BJ (cell line): ENCODE measurements at regions not wholly inside any gene's neighbourhood (a gene's known extent, or its start where the extent isn't known, plus 50 kb on each side); places are given as distances from the start of the nearest gene placed in this dataset.

Experiments
- CTCF ChIA-PET: fragments of 350-600 bp; formaldehyde crosslinking; extraction: SDS; loops from one replicate; lab custom pipeline; 2021; ENCODE audit warnings: antibody characterized with exemption, inconsistent platforms; lab: Yijun Ruan, JAX
- POLR2A ChIA-PET: fragments of 300-600 bp; sonication (Branson Sonifier 250); formaldehyde crosslinking; extraction: SDS; loops from one replicate; lab custom pipeline; 2021; ENCODE audit warnings: antibody characterized with exemption; lab: Charles Lee
- DNase-seq: peaks from one replicate; pipeline ENCODE4 v3.0.0-alpha.2; 2011; ENCODE audit warnings: low read depth
- H3K27me3 ChIP-seq: 2 replicates; pipeline ENCODE4 v1.6.0; 2011; ENCODE audit warnings: low read length; ENCODE audit not compliant: control insufficient read depth, insufficient read depth
- H3K36me3 ChIP-seq: 2 replicates; pipeline ENCODE4 v1.5.1; 2011; ENCODE audit warnings: low read length; ENCODE audit not compliant: control insufficient read depth, insufficient read depth
- H3K4me3 ChIP-seq: 2 replicates; pipeline ENCODE4 v1.5.1; 2011; ENCODE audit warnings: low read depth, mild to moderate bottlenecking, control low read depth, low read length
- CTCF ChIP-seq: IDR thresholded peaks from 2 replicates; pipeline ENCODE4 v1.5.1; 2011; ENCODE audit warnings: low read depth, mild to moderate bottlenecking, control low read depth, inconsistent platforms, low read length, moderate library complexity; ENCODE audit not compliant: insufficient read depth

DNA sequence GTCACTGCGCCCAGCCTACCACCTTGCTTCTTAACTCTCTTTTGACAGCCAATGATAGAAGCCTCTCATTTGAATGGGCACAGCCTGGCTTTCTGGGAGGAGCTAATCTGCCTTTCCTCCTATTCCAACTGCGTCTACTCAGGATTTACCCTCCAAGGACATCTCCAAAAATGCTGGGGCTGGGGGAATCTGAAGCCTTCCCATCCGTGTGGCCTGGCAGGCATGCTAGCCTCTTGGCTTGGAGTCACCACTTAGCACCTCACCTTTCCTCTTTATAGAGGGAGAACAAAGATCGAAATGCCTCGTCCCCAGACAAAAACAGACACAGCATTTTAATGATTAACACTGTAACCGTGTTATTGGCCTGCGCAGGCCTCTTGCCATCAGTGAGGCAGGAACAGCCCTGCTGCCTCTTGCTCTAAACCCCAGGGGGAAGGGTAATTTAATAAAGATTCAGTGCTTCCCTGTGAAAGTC is 108.2 kb upstream of the KLF4 start:
- ChIA-PET CTCF (no interaction called here), POLR2A (no interaction called here)
- no peak for DNase-seq
- Histone ChIP-seq H3K27me3 (peaks cover 1% of the 10 kb centered on the region; the same call in 1 of the 2 replicates), H3K36me3 (no peaks in the 10 kb centered on the region), H3K4me3 (no peak overlapping the region)
- TF ChIP-seq CTCF = no peak

DNA sequence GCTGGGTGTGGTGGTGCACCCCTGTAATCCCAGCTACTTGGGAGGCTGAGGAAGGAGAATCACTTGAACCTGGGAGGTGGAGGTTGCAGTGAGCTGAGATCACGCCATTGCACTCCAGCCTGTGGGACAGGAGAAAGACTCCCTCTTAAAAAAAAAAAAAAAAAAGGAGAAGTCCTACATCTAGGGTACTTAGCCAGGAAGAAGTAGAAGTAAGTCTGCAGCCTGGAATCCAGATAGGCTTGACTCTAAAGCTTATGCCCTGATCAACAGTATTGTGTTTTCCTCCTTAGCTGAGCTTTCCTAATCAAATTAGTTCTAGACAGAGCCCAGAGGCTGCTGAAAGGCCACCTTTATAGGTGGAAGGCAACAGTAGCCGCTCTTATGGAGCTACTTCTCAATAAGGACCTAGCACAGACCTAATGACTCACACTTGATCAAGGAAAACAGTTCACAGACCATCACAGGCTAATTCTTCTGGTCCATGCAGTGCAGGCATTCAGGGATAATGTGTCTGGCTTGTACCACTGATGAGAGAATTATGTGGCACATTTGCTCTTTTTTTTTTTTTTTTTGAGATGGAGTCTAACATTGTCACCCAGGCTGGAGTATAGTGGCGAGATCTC is 105.5 kb upstream of the KLF4 start:
- ChIA-PET POLR2A (no interaction called here), CTCF (no interaction called here)
- DNase-seq = no peak
- Histone ChIP-seq H3K4me3 (no peak overlapping the region), H3K27me3 (peaks cover 1% of the 10 kb centered on the region; the same call in 1 of the 2 replicates), H3K36me3 (no peaks in the 10 kb centered on the region)
- no peak for TF ChIP-seq CTCF

GRCh38 chr9:107593224-107593870 is 103.8 kb upstream of the KLF4 start:
- DNase-seq = no peak
- no peaks in the 10 kb centered on the region for H3K36me3 ChIP-seq
- H3K27me3 ChIP-seq = peaks cover 1% of the 10 kb centered on the region; the same call in 1 of the 2 replicates
- no peak overlapping the region for H3K4me3 ChIP-seq
- CTCF ChIA-PET = no interaction called here
- POLR2A ChIA-PET = no interaction called here
- no peak for TF ChIP-seq CTCF

DNA sequence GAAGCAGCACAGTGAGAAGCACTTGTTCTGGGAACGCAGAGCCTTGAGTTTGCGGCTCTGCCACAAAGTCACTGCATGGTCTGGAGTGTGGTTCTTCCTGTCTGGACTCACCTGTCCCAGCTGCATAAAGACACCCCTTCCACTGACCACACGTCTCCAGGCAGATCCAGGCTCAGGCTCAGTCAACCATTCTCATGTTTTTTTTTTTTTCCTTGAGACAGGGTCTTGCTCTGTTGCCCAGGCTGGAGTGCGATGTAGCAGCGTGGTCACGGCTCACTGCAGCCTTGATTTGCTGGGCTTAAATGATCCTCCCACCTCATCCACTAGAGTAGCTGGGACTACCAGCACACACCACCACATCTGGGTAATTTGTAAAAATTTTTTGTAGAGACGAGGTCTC is 102.9 kb upstream of the KLF4 start:
- no peak for DNase-seq
- H3K4me3 ChIP-seq = no peak overlapping the region
- ChIA-PET CTCF (no interaction called here), POLR2A (no interaction called here)
- H3K27me3 ChIP-seq = peaks cover 1% of the 10 kb centered on the region
- TF ChIP-seq CTCF = no peak
- no peaks in the 10 kb centered on the region for H3K36me3 ChIP-seq

- TF ChIP-seq CTCF = no peak
- H3K27me3 ChIP-seq = peaks cover 1% of the 10 kb centered on the region
- ChIA-PET POLR2A (no interaction called here), CTCF (interaction anchor here (0.6 to 1.0 kb wide), 2 partner anchors 18 to 92 kb away, joined by 3 to 4 read pairs; no protein-coding TSS in a partner anchor)
- no peak overlapping the region for H3K4me3 ChIP-seq
- no peak for DNase-seq
- H3K36me3 ChIP-seq = no peaks in the 10 kb centered on the region
These were observed 102.2 kb upstream of the KLF4 start for GRCh38 chr9:107591781-107592180.
